GM21381 (cell line): ENCODE measurements at regions not wholly inside any gene's neighbourhood (a gene's known extent, or its start where the extent isn't known, plus 50 kb on each side); places are given as distances from the start of the nearest gene placed in this dataset.

Experiments
- ATAC-seq: cut with Tn5 transposase; IDR thresholded peaks from one replicate; pipeline ENCODE4 v1.9.1; 2021; ENCODE audit warnings: mild to moderate bottlenecking, moderate library complexity; ENCODE audit not compliant: unreplicated experiment

GRCh38 chr2:58578276-58578675 lies 337.2 kb upstream of the FANCL start:
- no peak for ATAC-seq

GRCh38 chr2:58574873-58575272 lies 333.7 kb upstream of the FANCL start:
- ATAC-seq = no peak

GRCh38 chr2:58572731-58573130 lies 331.6 kb upstream of the FANCL start:
- ATAC-seq = no peak

GRCh38 chr2:58571181-58571852 lies 330.2 kb upstream of the FANCL start:
- peak; percentile 87 for ATAC-seq

- no peak for ATAC-seq
These were observed 328.5 kb upstream of the FANCL start for GRCh38 chr2:58569475-58570185.

GRCh38 chr2:58568901-58569300 lies 327.8 kb upstream of the FANCL start:
- ATAC-seq = no peak

GRCh38 chr2:58562276-58562675 lies 321.2 kb upstream of the FANCL start:
- ATAC-seq = no peak

- no peak for ATAC-seq
These were observed 319.4 kb upstream of the FANCL start for GRCh38 chr2:58560531-58560930.

GRCh38 chr2:58558881-58559280 lies 317.8 kb upstream of the FANCL start:
- no peak for ATAC-seq

GRCh38 chr2:58557176-58557575 lies 316.1 kb upstream of the FANCL start:
- ATAC-seq = no peak

- ATAC-seq = no peak
These were observed 312.8 kb upstream of the FANCL start for GRCh38 chr2:58553937-58554336.

- ATAC-seq = no peak
These were observed 312.4 kb upstream of the FANCL start for GRCh38 chr2:58553522-58553921.

- no peak for ATAC-seq
These were observed 304.5 kb upstream of the FANCL start for GRCh38 chr2:58545300-58546280.

- ATAC-seq = no peak
These were observed 302.3 kb upstream of the FANCL start for GRCh38 chr2:58543442-58543841.

- ATAC-seq = no peak
These were observed 300.4 kb upstream of the FANCL start for GRCh38 chr2:58541511-58541910.

- ATAC-seq = no peak
These were observed 299.6 kb upstream of the FANCL start for GRCh38 chr2:58540681-58541080.

- ATAC-seq = no peak
These were observed 298.8 kb upstream of the FANCL start for GRCh38 chr2:58539973-58540372.

- no peak for ATAC-seq
These were observed 294.9 kb upstream of the FANCL start for GRCh38 chr2:58535990-58536389.

- ATAC-seq = no peak
These were observed 294.1 kb upstream of the FANCL start for GRCh38 chr2:58535182-58535581.

- ATAC-seq = no peak
These were observed 292.3 kb upstream of the FANCL start for GRCh38 chr2:58533376-58533775.

GRCh38 chr2:58532641-58533040 lies 291.5 kb upstream of the FANCL start:
- no peak for ATAC-seq
